ENCODE measurements at regions not wholly inside any gene's neighbourhood (a gene's known extent, or its start where the extent isn't known, plus 50 kb on each side); places are given as distances from the start of the nearest gene placed in this dataset.

DNA sequence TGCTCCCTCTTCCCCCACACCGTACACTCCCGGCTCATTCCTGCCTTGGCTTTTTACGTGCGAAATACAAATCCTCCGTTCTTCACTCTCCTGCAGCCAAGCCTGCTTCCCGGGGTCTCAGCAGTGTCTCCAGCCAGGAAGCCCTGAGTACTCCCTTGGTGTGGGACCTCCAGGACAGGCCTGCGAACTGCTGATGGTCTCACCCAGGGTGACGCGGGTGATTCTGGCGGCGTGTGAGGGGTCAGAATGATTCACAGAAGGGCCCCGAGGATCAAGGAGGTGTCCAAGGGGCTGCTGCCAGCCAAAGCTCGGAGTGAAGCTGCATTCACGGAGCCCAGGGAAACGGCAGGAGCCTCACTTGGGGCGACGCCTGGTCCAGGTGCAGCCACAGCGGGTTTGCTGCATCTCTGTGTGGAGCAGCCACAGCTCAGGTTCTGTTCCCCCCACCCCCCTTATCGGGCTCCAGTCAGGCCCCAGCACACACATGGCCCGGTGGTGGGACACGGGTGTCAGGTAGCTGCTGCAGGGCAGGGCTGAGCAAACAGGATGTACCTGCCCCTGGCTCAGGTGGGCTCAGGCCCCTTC lies 337.7 kb upstream of the MYT1L start:
- TF ChIP-seq, protein P1, sequence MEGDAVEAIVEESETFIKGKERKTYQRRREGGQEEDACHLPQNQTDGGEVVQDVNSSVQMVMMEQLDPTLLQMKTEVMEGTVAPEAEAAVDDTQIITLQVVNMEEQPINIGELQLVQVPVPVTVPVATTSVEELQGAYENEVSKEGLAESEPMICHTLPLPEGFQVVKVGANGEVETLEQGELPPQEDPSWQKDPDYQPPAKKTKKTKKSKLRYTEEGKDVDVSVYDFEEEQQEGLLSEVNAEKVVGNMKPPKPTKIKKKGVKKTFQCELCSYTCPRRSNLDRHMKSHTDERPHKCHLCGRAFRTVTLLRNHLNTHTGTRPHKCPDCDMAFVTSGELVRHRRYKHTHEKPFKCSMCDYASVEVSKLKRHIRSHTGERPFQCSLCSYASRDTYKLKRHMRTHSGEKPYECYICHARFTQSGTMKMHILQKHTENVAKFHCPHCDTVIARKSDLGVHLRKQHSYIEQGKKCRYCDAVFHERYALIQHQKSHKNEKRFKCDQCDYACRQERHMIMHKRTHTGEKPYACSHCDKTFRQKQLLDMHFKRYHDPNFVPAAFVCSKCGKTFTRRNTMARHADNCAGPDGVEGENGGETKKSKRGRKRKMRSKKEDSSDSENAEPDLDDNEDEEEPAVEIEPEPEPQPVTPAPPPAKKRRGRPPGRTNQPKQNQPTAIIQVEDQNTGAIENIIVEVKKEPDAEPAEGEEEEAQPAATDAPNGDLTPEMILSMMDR (IDR thresholded peaks at IDR 0.05), result no peak
- Mint-ChIP-seq H3K36me3 (ENCODE audit: low read depth) (peaks cover 23% of the 10 kb centered on the region; the same call in 1 of the 2 replicates), H3K27me3 (ENCODE audit: insufficient read depth) (no peaks in the 10 kb centered on the region), H3K27ac (no peak overlapping the region), H3K4me1 (ENCODE audit: low read depth) (no peaks in the 10 kb centered on the region), H3K9me3 (peaks cover 61% of the 10 kb centered on the region), H3K4me3 (no peak overlapping the region)
- DNase-seq, result no peak

DNA sequence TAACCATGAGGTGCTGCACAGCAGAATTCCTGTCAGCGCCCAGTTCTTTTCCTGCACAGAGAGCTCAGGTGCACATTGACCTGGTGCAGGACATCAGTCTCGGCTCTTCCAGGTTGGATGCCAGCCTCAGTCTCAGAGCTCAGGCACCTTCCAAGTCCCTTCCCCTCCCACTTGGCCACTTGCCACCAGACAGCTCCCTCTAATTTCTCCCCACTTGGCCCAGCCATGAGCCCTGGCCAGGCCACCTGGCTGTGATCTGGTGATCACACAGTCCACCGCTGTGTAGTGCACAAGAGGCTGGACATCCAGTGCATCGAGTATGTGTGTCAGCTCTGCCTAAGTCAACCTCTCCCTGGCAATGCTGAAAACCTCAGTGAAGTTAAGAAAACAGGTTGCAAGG lies 336.6 kb upstream of the MYT1L start:
- Mint-ChIP-seq H3K9me3 (peaks cover 66% of the 10 kb centered on the region), H3K4me3 (no peak overlapping the region), H3K4me1 (ENCODE audit: low read depth) (no peaks in the 10 kb centered on the region), H3K27me3 (ENCODE audit: insufficient read depth) (no peaks in the 10 kb centered on the region), H3K36me3 (ENCODE audit: low read depth) (peaks cover 25% of the 10 kb centered on the region), H3K27ac (no peak overlapping the region)
- no peak for DNase-seq
- TF ChIP-seq, protein P1 (IDR thresholded peaks at IDR 0.05), result no peak

DNA sequence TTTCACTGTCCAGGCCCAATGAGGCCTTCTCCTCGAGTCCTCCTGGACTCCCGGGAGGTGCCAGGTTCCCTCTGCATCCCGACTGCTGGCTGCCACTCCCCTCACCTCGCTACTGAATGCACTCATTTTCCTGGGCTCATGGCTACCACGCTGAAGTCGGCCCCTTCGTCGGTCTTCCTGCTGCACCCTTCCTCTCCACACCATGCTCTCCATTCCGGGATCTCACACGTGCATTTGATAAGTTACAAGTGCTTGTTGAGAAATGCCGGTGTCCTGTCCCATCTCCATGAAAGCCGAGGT lies 334.7 kb upstream of the MYT1L start:
- Mint-ChIP-seq H3K27me3 (ENCODE audit: insufficient read depth) (no peaks in the 10 kb centered on the region), H3K27ac (no peak overlapping the region), H3K9me3 (peaks cover 58% of the 10 kb centered on the region), H3K36me3 (ENCODE audit: low read depth) (peaks cover 16% of the 10 kb centered on the region), H3K4me1 (ENCODE audit: low read depth) (no peaks in the 10 kb centered on the region), H3K4me3 (no peak overlapping the region)
- DNase-seq, result no peak
- TF ChIP-seq, protein P1 (IDR thresholded peaks at IDR 0.05), result no peak

DNA sequence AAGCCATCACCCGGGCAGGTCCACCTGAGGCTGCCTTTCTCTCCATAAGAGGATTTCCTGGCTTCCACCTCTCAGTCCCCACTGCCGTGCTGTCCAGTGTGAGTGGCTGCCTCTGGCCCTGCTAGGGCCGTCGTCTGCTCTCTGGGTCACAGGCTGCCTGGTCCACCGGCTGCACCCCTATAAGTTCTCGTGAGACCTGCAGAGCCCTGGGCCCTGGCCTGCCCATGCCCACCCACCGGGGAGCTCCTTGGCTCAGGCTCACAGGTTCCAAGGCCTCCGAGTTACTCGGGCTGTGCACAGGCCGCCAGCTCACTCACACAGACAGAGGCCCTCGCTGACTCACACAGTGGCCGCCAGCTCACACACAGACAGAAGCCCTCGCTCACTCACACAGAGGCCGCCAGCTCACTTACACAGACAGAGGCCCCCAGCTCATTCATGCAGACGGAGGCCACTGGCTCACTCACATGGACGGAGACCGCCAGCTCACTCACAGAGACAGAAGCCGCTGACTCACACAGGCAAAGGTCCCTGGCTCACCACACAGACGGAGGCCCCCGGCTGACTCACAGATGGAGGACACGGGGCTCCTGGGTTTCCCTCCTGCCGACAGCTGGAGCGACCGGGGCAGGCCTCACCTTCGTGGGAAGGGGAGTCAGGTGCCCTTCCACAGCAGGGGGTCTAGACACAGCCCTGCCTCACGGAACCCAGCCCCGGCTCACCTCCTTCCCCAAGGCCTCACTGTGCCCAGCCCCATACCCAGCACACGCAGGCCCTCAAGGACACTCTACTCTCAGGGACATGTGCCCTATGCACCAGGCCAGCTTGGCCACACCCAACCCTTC lies 334.1 kb upstream of the MYT1L start:
- Mint-ChIP-seq H3K9me3 (peaks cover 58% of the 10 kb centered on the region), H3K4me3 (no peak overlapping the region), H3K27ac (no peak overlapping the region), H3K4me1 (ENCODE audit: low read depth) (no peaks in the 10 kb centered on the region), H3K36me3 (ENCODE audit: low read depth) (peaks cover 12% of the 10 kb centered on the region), H3K27me3 (ENCODE audit: insufficient read depth) (no peaks in the 10 kb centered on the region; the same call in 1 of the 2 replicates)
- no peak for DNase-seq
- TF ChIP-seq, protein P1 (IDR thresholded peaks at IDR 0.05), result no peak

DNA sequence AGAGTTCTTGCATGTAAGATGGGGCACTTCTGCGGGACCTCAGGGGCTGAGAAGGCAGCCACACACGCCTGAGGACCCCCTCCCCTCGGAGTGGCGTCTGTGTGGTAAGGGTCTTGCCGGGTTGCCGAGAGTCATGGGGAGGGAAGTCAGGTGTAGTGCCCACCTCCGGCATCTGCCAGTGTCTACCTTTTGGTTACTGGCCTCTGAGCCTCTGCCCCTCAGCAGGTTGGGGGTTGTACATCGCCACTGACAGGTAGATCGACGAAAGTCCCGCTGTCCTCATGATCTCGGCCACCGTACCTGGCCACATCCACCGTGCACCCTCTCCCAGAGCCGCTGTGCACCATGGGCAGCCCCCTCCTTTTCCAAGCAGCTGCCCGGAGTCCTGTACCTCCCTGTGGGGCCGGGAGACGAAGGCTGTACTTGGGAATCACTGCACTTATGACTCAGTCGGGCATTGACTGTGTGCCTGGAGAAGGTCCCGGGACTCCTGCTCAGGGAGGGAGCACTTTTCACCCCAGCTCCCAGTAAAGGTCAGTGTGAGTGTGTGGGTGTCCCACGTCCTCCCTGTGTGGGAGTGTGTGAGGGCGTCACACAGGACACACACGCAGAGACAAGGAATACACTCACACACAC lies 332.4 kb upstream of the MYT1L start:
- H3K4me1 Mint-ChIP-seq (ENCODE audit: low read depth), result no peaks in the 10 kb centered on the region
- TF ChIP-seq, protein P1 (IDR thresholded peaks at IDR 0.05), result no peak
- no peak overlapping the region for H3K4me3 Mint-ChIP-seq
- H3K27ac Mint-ChIP-seq, result no peak overlapping the region
- peaks cover 63% of the 10 kb centered on the region for H3K9me3 Mint-ChIP-seq
- H3K27me3 Mint-ChIP-seq (ENCODE audit: insufficient read depth), result no peaks in the 10 kb centered on the region; the same call in 1 of the 2 replicates
- peaks cover 12% of the 10 kb centered on the region for H3K36me3 Mint-ChIP-seq (ENCODE audit: low read depth)
- no peak for DNase-seq

All from HFFc6 (cell line).